HEK293 (cell line): ENCODE measurements at regions not wholly inside any gene's neighbourhood (a gene's known extent, or its start where the extent isn't known, plus 50 kb on each side); places are given as distances from the start of the nearest gene placed in this dataset.

Source experiments
- CTCF ChIA-PET: fragments of 350-600 bp; formaldehyde crosslinking; extraction: SDS; loops from one replicate; lab custom pipeline; 2021; ENCODE audit warnings: antibody characterized with exemption; lab: Yijun Ruan, JAX
- POLR2A ChIA-PET: fragments of 300-600 bp; formaldehyde crosslinking; extraction: SDS; loops from one replicate; lab custom pipeline; 2020; ENCODE audit warnings: antibody characterized with exemption, inconsistent platforms; lab: Yijun Ruan, JAX
- H3K27ac ChIP-seq: fragments of 200-500 bp; sonication (Bioruptor generic); 2 replicates; pipeline ENCODE4 v1.5.1; 2014; ENCODE audit warnings: low read depth, low read length, control low read depth, inconsistent platforms; ENCODE audit errors: extremely low read depth
- H3K36me3 ChIP-seq, 2 experiments: fragments of 200-500 bp in 1 of 2; sonication (Bioruptor generic) in 1 of 2; 1 replicate in 1 of 2; 2 replicates in 1 of 2; pipeline ENCODE4 v1.5.1; 2014 to 2017; ENCODE audit warnings: inconsistent platforms in 2 of 2, low read length in 2 of 2; ENCODE audit not compliant: control insufficient read depth in 2 of 2, insufficient read depth in 1 of 2
- H3K4me1 ChIP-seq: fragments of 200-500 bp; sonication (Bioruptor generic); 2 replicates; pipeline ENCODE4 v1.5.1; 2014; ENCODE audit warnings: mild to moderate bottlenecking, low read length, inconsistent platforms; ENCODE audit not compliant: control insufficient read depth, insufficient read depth
- H3K4me3 ChIP-seq: 2 replicates; pipeline ENCODE4 v1.5.1; 2011; ENCODE audit warnings: low read depth, mild to moderate bottlenecking, control low read depth, low read length, moderate library complexity
- H3K9me3 ChIP-seq: fragments of 200-500 bp; sonication (Bioruptor generic); 2 replicates; pipeline ENCODE4 v1.5.1; 2014; ENCODE audit warnings: low read depth, low read length, inconsistent platforms; ENCODE audit not compliant: control insufficient read depth, insufficient read depth
- HOXD13 ChIP-seq: sonication (generic); formaldehyde crosslinking; IDR thresholded peaks from 2 replicates; pipeline ENCODE4 v1.8.0; 2022; ENCODE audit warnings: missing genetic modification reagents, borderline replicate concordance
- KLF16 ChIP-seq: fragments of 450-650 bp; formaldehyde crosslinking; IDR thresholded peaks from 2 replicates; pipeline ENCODE4 v1.5.1; 2017; ENCODE audit warnings: missing biosample characterization, missing genetic modification characterization
- ZNF747 ChIP-seq: fragments of 450-650 bp; formaldehyde crosslinking; IDR thresholded peaks from 2 replicates; pipeline ENCODE4 v1.5.1; 2016; ENCODE audit warnings: missing biosample characterization, missing genetic modification characterization
- ZNF768 ChIP-seq: fragments of 450-650 bp; formaldehyde crosslinking; IDR thresholded peaks from 2 replicates; pipeline ENCODE4 v1.5.1; 2018; ENCODE audit warnings: missing biosample characterization, mild to moderate bottlenecking, missing genetic modification characterization
- ZXDB ChIP-seq: fragments of 450-650 bp; formaldehyde crosslinking; IDR thresholded peaks from 2 replicates; pipeline ENCODE4 v1.5.1; 2016; ENCODE audit warnings: missing biosample characterization, missing genetic modification characterization
- TF ChIP-seq, protein P1 (sequence below): fragments of 450-650 bp; formaldehyde crosslinking; IDR thresholded peaks from 2 replicates; pipeline ENCODE4 v1.5.1; 2016; ENCODE audit warnings: missing biosample characterization, missing genetic modification characterization
- TF ChIP-seq, protein P2 (sequence below): fragments of 450-650 bp; formaldehyde crosslinking; IDR thresholded peaks from 2 replicates; pipeline ENCODE4 v1.5.1; 2016; ENCODE audit warnings: missing biosample characterization, missing genetic modification characterization
- TF ChIP-seq, protein P3 (sequence below): fragments of 450-650 bp; formaldehyde crosslinking; IDR thresholded peaks from 2 replicates; pipeline ENCODE4 v1.5.1; 2016; ENCODE audit warnings: missing biosample characterization, missing genetic modification characterization
- TF ChIP-seq, protein P4 (sequence below): fragments of 450-650 bp; formaldehyde crosslinking; IDR thresholded peaks from 2 replicates; pipeline ENCODE4 v1.5.1; 2016; ENCODE audit warnings: missing biosample characterization, missing genetic modification characterization
- TF ChIP-seq, protein P5 (sequence below): fragments of 450-650 bp; formaldehyde crosslinking; IDR thresholded peaks from 2 replicates; pipeline ENCODE4 v1.5.1; 2016; ENCODE audit warnings: missing biosample characterization, missing genetic modification characterization, borderline replicate concordance
- TF ChIP-seq, protein P6 (sequence below): fragments of 450-650 bp; formaldehyde crosslinking; IDR thresholded peaks from 2 replicates; pipeline ENCODE4 v1.5.1; 2016; ENCODE audit warnings: missing biosample characterization, missing genetic modification characterization
- TF ChIP-seq, protein P7 (sequence below): fragments of 450-650 bp; IDR thresholded peaks from 2 replicates; pipeline ENCODE4 v1.5.1; 2018; ENCODE audit warnings: missing biosample characterization, missing genetic modification characterization
- TF ChIP-seq, protein P8 (sequence below): fragments of 450-650 bp; formaldehyde crosslinking; IDR thresholded peaks from 2 replicates; pipeline ENCODE4 v1.5.0; 2017; ENCODE audit warnings: missing biosample characterization, missing genetic modification characterization, borderline replicate concordance

DNA sequence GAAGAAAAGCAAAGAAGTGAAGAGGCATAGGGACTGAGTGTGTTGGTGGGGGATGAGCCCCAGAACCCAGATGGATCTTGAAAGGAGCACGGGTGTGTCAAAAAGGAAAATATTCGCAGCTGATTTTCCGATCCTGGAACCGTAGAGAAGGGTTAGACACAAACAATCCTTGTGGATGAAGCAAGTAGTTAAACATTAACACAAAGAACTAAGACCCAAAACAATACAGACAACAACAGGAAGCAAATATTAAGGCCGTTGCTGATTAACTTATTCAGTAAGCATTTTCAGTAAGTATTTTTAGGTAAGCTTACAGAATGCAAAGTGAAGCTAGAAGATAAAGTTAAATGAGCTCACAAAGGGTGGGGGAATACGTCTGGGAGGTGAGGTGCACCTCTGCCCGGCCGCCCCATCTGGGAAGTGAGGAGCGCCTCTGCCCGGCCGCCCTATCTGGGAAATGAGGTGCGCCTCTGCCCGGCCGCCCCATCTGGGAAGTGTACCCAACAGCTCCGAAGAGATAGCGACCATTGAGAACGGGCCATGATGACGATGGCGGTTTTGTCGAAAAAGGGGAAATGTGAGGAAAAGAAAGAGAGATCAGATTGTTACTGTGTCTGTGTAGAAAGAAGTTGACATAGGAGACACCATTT lies 62.8 kb upstream of the PRB2 start (continued):
- TF ChIP-seq, protein P1, sequence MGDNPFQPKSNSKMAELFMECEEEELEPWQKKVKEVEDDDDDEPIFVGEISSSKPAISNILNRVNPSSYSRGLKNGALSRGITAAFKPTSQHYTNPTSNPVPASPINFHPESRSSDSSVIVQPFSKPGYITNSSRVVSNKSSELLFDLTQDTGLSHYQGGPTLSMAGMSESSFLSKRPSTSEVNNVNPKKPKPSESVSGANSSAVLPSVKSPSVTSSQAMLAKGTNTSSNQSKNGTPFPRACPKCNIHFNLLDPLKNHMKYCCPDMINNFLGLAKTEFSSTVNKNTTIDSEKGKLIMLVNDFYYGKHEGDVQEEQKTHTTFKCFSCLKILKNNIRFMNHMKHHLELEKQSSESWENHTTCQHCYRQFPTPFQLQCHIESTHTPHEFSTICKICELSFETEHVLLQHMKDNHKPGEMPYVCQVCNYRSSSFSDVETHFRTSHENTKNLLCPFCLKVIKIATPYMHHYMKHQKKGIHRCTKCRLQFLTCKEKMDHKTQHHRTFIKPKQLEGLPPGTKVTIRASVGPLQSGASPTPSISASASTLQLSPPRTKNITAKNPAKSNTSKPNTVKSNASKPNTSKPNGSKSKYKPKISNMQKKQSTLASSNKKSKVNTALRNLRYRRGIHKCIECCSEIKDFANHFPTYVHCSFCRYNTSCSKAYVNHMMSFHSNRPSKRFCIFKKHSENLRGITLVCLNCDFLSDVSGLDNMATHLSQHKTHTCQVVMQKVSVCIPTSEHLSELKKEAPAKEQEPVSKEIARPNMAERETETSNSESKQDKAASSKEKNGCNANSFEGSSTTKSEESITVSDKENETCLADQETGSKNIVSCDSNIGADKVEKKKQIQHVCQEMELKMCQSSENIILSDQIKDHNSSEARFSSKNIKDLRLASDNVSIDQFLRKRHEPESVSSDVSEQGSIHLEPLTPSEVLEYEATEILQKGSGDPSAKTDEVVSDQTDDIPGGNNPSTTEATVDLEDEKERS (tag by site-specific recombination) = no peak
- TF ChIP-seq ZNF768 (no peak), KLF16 (tag by site-specific recombination) (no peak), ZNF747 (tag by site-specific recombination) (no peak)
- TF ChIP-seq, protein P2, sequence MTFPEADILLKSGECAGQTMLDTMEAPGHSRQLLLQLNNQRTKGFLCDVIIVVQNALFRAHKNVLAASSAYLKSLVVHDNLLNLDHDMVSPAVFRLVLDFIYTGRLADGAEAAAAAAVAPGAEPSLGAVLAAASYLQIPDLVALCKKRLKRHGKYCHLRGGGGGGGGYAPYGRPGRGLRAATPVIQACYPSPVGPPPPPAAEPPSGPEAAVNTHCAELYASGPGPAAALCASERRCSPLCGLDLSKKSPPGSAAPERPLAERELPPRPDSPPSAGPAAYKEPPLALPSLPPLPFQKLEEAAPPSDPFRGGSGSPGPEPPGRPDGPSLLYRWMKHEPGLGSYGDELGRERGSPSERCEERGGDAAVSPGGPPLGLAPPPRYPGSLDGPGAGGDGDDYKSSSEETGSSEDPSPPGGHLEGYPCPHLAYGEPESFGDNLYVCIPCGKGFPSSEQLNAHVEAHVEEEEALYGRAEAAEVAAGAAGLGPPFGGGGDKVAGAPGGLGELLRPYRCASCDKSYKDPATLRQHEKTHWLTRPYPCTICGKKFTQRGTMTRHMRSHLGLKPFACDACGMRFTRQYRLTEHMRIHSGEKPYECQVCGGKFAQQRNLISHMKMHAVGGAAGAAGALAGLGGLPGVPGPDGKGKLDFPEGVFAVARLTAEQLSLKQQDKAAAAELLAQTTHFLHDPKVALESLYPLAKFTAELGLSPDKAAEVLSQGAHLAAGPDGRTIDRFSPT (tag by site-specific recombination) = no peak
- TF ChIP-seq, protein P3, sequence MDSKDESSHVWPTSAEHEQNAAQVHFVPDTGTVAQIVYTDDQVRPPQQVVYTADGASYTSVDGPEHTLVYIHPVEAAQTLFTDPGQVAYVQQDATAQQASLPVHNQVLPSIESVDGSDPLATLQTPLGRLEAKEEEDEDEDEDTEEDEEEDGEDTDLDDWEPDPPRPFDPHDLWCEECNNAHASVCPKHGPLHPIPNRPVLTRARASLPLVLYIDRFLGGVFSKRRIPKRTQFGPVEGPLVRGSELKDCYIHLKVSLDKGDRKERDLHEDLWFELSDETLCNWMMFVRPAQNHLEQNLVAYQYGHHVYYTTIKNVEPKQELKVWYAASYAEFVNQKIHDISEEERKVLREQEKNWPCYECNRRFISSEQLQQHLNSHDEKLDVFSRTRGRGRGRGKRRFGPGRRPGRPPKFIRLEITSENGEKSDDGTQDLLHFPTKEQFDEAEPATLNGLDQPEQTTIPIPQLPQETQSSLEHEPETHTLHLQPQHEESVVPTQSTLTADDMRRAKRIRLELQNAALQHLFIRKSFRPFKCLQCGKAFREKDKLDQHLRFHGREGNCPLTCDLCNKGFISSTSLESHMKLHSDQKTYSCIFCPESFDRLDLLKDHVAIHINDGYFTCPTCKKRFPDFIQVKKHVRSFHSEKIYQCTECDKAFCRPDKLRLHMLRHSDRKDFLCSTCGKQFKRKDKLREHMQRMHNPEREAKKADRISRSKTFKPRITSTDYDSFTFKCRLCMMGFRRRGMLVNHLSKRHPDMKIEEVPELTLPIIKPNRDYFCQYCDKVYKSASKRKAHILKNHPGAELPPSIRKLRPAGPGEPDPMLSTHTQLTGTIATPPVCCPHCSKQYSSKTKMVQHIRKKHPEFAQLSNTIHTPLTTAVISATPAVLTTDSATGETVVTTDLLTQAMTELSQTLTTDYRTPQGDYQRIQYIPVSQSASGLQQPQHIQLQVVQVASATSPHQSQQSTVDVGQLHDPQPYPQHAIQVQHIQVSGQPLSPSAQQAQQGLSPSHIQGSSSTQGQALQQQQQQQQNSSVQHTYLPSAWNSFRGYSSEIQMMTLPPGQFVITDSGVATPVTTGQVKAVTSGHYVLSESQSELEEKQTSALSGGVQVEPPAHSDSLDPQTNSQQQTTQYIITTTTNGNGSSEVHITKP (tag by site-specific recombination) = no peak
- TF ChIP-seq, protein P4, sequence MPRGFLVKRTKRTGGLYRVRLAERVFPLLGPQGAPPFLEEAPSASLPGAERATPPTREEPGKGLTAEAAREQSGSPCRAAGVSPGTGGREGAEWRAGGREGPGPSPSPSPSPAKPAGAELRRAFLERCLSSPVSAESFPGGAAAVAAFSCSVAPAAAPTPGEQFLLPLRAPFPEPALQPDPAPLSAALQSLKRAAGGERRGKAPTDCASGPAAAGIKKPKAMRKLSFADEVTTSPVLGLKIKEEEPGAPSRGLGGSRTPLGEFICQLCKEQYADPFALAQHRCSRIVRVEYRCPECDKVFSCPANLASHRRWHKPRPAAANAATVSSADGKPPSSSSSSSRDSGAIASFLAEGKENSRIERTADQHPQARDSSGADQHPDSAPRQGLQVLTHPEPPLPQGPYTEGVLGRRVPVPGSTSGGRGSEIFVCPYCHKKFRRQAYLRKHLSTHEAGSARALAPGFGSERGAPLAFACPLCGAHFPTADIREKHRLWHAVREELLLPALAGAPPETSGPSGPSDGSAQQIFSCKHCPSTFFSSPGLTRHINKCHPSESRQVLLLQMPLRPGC (tag by site-specific recombination) = no peak

DNA sequence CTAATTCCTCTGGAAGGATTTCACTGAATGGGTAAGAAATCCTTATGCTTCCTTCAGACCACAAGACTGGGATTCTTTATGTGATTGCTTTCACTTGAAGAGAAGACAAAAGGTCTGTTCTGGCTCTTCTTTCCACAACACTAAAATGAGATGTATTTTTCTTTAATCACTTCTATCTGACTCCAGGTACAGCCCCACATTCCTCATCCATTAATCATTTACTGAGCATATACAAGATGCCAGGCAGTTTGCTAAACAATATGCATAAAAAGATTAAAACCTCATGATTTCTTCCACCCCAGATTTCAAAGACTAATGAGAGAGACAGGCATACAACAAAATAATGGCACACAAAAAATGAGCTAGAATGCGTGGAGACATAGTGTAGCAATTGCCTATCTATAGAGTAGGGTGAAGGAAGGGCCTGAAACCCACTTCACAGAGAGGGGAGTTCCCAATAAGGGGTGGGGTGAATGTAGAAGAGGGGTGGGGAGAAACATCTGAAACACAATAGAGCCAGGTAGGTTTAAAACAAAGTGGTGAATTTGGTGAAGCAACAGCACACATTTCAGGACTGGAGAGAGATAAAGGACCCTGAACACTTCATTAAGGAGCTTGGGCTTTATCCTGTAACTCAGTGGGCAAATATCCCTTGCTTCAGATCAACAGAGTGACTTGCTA lies 65.1 kb upstream of the PRB2 start:
- no peaks in the 10 kb centered on the region for H3K4me1 ChIP-seq
- ChIA-PET POLR2A (no interaction called here), CTCF (interaction anchor here (0.6 kb wide), 1 partner anchor 163 kb away, joined by 3 read pairs; no protein-coding TSS in a partner anchor)
- no peak overlapping the region for H3K27ac ChIP-seq
- no peaks in the 10 kb centered on the region for H3K9me3 ChIP-seq
- H3K4me3 ChIP-seq = no peak overlapping the region
- H3K36me3 ChIP-seq = no peaks in the 10 kb centered on the region
- TF ChIP-seq ZXDB (no peak), HOXD13 (CRISPR knock-in tag) (no peak)
- TF ChIP-seq, protein P5, sequence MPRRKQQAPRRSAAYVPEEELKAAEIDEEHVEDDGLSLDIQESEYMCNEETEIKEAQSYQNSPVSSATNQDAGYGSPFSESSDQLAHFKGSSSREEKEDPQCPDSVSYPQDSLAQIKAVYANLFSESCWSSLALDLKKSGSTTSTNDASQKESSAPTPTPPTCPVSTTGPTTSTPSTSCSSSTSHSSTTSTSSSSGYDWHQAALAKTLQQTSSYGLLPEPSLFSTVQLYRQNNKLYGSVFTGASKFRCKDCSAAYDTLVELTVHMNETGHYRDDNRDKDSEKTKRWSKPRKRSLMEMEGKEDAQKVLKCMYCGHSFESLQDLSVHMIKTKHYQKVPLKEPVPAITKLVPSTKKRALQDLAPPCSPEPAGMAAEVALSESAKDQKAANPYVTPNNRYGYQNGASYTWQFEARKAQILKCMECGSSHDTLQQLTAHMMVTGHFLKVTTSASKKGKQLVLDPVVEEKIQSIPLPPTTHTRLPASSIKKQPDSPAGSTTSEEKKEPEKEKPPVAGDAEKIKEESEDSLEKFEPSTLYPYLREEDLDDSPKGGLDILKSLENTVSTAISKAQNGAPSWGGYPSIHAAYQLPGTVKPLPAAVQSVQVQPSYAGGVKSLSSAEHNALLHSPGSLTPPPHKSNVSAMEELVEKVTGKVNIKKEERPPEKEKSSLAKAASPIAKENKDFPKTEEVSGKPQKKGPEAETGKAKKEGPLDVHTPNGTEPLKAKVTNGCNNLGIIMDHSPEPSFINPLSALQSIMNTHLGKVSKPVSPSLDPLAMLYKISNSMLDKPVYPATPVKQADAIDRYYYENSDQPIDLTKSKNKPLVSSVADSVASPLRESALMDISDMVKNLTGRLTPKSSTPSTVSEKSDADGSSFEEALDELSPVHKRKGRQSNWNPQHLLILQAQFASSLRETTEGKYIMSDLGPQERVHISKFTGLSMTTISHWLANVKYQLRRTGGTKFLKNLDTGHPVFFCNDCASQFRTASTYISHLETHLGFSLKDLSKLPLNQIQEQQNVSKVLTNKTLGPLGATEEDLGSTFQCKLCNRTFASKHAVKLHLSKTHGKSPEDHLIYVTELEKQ (tag by site-specific recombination) = no peak
- TF ChIP-seq, protein P6, sequence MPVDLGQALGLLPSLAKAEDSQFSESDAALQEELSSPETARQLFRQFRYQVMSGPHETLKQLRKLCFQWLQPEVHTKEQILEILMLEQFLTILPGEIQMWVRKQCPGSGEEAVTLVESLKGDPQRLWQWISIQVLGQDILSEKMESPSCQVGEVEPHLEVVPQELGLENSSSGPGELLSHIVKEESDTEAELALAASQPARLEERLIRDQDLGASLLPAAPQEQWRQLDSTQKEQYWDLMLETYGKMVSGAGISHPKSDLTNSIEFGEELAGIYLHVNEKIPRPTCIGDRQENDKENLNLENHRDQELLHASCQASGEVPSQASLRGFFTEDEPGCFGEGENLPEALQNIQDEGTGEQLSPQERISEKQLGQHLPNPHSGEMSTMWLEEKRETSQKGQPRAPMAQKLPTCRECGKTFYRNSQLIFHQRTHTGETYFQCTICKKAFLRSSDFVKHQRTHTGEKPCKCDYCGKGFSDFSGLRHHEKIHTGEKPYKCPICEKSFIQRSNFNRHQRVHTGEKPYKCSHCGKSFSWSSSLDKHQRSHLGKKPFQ (tag by site-specific recombination) = no peak
- TF ChIP-seq, protein P7, sequence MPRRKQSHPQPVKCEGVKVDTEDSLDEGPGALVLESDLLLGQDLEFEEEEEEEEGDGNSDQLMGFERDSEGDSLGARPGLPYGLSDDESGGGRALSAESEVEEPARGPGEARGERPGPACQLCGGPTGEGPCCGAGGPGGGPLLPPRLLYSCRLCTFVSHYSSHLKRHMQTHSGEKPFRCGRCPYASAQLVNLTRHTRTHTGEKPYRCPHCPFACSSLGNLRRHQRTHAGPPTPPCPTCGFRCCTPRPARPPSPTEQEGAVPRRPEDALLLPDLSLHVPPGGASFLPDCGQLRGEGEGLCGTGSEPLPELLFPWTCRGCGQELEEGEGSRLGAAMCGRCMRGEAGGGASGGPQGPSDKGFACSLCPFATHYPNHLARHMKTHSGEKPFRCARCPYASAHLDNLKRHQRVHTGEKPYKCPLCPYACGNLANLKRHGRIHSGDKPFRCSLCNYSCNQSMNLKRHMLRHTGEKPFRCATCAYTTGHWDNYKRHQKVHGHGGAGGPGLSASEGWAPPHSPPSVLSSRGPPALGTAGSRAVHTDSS (tag by site-specific recombination) = no peak
- TF ChIP-seq, protein P8, sequence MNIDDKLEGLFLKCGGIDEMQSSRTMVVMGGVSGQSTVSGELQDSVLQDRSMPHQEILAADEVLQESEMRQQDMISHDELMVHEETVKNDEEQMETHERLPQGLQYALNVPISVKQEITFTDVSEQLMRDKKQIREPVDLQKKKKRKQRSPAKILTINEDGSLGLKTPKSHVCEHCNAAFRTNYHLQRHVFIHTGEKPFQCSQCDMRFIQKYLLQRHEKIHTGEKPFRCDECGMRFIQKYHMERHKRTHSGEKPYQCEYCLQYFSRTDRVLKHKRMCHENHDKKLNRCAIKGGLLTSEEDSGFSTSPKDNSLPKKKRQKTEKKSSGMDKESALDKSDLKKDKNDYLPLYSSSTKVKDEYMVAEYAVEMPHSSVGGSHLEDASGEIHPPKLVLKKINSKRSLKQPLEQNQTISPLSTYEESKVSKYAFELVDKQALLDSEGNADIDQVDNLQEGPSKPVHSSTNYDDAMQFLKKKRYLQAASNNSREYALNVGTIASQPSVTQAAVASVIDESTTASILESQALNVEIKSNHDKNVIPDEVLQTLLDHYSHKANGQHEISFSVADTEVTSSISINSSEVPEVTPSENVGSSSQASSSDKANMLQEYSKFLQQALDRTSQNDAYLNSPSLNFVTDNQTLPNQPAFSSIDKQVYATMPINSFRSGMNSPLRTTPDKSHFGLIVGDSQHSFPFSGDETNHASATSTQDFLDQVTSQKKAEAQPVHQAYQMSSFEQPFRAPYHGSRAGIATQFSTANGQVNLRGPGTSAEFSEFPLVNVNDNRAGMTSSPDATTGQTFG (tag by site-specific recombination) = no peak
